ENCODE measurements at regions not wholly inside any gene's neighbourhood (a gene's known extent, or its start where the extent isn't known, plus 50 kb on each side); places are given as distances from the start of the nearest gene placed in this dataset.

GRCh38 chr14:27256805-27257204, 659.0 kb upstream of the NOVA1 start:
- TF ChIP-seq CTCF (IDR thresholded peaks at IDR 0.05; ENCODE audit: poor library complexity, severe bottlenecking): no peak
- TF ChIP-seq EZH2 (IDR thresholded peaks at IDR 0.05; ENCODE audit: borderline replicate concordance, insufficient read depth, low read length, poor library complexity, severe bottlenecking): no peak
- TF ChIP-seq EP300 (conservative IDR thresholded peaks at IDR 0.05; ENCODE audit: poor library complexity, severe bottlenecking): no peak
- TF ChIP-seq TAF1 (IDR thresholded peaks at IDR 0.05; ENCODE audit: low read depth): no peak
- TF ChIP-seq MXI1 (conservative IDR thresholded peaks at IDR 0.05; ENCODE audit: poor library complexity, severe bottlenecking): no peak
